ENCODE measurements at regions not wholly inside any gene's neighbourhood (a gene's known extent, or its start where the extent isn't known, plus 50 kb on each side); places are given as distances from the start of the nearest gene placed in this dataset.
A peak's percentile ranks its signal among the peaks of the same experiment; 100 is the strongest.

DNA sequence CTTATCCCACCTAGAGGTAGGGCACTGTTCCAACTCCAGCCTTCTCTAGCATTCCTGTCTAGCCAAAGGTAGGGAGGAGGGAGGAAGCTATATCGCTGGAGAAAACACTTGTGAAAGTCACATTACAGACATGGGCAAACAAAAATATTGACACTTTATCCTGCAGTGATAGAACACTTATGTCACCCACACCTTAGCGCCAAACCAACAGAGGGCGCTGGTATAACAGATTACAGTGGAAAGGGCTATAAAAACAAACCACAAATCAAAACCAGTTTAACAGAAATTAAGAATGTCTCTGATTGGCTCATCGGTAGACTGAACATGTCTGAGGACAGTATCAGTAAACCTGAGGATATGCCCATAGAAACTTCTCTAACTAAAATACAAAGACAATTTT is 451.3 kb downstream of the TLL1 start:
- no peak for DNase-seq (ENCODE audit: insufficient read length, low spot score)

DNA sequence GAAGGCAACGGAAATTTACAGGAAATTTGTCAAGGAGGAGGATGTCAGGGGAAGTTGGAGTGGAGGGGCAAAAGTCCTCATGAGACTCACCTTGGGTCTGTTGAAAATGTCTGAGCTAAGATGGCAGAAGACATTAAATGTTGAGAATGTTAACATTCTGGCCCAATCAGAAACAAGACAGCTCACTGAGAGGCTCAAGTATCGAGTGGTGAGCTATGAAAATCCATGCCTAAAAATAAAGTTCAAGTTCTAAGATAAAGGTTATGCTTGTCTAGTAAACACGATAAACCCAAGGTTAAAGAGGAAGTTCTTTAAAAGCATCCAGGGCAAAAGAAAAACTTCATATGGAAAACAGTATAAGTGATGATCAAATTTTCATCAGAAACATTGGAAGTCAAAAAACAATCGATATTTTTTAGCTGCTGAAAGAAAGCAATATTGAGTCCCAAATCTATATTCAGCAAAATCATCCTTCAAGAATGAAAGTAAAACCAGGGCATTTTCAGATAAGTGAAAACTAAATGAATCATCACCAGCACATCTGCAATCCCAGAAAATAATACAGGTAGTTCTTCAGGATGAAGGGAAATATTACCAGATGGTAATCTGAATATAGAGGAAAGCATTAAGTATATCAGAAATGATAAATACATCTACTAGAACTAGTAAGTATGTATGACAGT is 462.4 kb downstream of the TLL1 start:
- no peak for DNase-seq (ENCODE audit: insufficient read length, low spot score)
- peak; percentile 39 for FAIRE-seq

More for the DNA sequence above, 451.3 kb downstream of the TLL1 start:
- FAIRE-seq: no peak

DNA sequence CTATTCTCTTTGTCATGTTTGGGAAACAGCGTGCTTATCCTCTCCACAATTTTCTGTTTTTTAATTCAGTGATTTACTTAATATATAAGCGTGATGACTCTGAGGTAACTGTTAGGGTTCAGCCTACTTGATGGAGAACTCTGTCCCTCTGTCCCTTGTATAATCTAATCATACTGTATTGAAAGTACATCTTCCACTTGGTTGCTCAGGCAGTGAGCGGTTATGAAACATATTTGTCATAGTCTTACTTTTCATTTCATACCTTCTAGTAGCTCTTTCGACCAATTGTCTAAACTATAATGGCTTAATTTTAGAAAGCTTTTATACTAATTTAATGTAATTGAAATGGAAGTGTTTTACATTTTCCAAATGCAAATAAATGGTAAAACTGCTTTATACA is 469.0 kb downstream of the TLL1 start:
- no peak for FAIRE-seq
- DNase-seq (ENCODE audit: insufficient read length, low spot score): no peak

DNA sequence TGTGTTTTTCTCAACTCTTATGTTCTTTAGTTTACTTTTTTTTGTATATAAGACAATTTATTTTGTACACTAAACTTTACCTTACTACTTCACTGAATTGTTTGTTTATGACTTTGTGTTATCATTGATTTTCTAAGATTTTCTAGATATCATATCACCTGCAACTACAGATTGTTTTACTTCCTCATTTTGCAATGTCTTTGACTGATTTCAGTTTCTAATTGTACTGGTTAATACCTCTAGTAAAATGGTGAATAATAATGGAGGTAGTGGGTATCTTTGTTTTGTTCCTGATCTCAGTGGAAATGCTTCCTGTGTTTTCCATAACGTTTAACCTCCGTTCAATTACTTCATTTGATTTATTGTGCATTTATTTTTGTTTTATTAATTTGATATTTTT is 490.2 kb downstream of the TLL1 start:
- no peak for DNase-seq (ENCODE audit: insufficient read length, low spot score)
- FAIRE-seq: no peak

DNA sequence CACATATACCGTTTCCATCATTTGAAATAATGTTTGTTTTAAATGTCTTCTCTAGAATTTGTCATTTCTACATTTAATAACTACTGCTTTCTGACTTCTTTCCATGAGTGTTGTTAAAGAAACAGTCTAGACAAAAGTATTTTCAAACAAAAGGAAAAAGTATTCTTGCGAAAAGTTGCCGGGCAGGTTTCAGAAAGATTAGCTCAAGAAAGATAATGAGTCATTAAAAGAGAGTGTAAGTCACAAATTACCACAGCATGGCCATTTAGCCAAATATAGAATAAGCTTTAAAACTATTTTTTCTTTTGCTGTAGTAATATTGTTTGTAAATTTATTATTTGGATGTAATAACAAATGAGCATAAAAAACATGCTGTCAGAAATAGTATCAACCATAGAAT is 493.0 kb downstream of the TLL1 start:
- DNase-seq (ENCODE audit: insufficient read length, low spot score): no peak
- FAIRE-seq: no peak

DNA sequence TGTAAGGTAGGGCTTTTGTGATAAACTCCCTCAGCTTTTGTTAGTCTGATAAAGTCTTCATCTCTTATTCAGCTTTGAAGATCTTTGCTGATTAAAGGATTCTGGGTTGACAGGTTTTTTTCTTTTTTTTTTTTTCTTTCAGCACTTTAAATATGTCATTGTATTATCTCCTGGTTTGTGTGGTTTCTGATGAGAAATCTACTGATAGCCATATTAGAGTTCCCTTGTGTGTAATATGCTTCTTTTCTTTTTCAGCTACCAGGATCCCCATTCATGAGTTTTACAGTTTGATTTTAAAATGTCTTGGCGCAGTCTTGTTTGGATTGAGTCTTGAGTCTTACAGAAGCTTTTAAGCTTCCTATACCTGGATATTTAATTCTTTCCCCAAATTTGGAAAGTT is 504.5 kb downstream of the TLL1 start:
- FAIRE-seq: no peak

DNA sequence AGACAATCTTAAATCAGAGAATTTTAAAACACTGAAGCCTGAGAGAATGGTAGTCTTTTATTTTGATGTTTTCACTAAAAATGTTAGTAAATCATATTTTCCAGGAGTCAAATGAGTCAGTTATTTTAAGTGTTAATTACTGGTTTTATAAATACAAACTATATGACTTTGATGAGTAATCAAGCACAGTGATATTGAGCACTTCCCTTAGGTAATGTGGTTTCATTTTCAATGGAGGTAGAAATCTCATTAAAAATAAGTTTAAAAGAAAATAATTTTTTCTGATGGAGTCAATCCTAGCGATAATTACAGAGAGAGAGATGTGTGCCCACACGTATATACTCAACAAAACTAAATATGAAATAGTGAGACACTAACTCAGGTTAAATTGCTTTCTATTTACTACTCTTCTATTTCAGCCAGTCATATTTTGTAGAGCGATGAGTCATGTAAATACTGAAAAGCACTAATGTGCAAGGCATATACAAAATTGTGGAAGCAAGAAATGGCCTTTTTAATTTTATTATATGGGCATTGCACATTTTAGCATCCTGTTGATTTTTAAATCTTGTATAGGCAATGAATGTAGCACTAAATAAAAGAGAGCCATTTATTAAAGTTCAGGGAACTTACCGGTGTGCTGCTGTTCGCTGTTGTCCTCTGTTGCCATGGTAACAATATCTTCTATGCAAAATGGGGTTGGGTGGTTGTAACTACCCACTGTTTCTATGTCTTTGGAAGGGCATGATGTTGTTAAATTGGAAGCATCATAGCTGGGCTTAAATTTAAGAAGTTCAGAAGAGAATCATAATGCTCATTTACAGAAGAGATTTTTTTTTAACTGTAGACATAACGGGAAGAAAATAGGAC is 513.7 kb downstream of the TLL1 start:
- DNase-seq (ENCODE audit: insufficient read length, low spot score) (no peak), FAIRE-seq (no peak)

More for the DNA sequence above, 504.5 kb downstream of the TLL1 start:
- DNase-seq (ENCODE audit: insufficient read length, low spot score): no peak

DNA sequence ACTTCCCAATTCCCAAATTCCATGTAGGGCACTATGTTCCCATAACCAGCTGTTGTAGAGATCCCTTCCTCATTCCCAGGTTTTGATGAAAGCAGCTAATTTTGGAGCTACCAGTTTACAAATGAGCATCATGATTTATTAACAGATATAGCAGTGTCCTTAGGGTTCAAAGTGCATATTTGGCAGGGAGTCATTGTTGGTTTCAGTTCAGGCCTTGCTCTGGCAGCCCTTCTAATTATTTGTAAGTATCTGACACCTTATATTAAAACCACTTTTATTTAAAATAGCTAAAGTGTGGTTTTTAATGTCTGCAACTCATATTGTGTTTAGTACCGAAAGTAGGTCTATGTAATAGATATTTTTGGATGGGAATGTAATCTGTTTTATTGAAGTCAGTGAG is 518.5 kb downstream of the TLL1 start:
- FAIRE-seq (no peak), DNase-seq (ENCODE audit: insufficient read length, low spot score) (no peak)

DNA sequence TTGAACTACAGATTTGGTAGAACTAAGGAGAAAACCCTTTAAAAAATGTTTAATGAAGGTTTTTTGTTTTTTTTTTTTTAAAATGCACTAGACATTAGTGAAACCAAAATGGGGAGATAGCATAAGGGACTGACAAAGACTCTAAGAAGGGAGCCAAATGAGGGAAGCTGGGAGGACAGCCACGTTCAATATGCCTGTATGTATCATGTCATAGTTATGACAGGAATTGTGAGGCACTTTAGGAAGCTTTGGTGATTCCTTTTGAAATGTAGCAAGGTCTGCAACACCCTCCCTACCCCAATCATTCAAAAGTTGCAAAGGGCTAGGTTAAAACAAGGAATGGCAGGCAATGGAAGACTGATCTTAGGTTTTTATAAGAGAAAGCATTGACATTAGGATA is 526.0 kb downstream of the TLL1 start:
- no peak for FAIRE-seq
- no peak for DNase-seq (ENCODE audit: insufficient read length, low spot score)

DNA sequence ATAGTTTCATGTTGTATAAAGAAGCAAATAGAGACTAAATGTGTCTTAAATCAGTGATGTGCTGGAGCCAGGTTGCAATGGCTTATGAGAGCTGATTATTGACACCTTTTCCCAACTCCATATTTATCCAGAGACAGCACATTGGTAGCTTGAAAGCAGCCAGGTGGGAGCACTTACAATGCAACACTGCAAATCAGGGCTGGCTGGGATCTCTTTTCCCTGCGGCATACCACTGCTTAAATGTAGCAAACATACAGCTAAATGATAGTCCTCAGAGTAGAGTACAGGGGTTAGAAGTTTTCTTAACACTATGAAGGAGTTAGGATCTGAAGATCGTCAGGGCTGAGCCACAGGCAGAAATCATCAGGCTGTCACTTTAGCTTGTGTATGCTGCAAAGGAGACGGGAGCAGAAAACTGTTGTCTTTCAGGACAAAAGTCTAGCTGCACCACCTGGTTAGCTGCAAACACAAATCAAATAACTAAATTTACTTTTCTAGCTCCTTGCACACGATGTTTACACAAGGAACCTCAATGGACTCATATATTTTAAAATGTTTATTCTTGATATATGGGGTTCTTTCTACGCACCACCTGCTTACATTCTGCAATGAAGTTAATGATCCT is 527.3 kb downstream of the TLL1 start:
- DNase-seq (ENCODE audit: insufficient read length, low spot score) (no peak), FAIRE-seq (no peak)

DNA sequence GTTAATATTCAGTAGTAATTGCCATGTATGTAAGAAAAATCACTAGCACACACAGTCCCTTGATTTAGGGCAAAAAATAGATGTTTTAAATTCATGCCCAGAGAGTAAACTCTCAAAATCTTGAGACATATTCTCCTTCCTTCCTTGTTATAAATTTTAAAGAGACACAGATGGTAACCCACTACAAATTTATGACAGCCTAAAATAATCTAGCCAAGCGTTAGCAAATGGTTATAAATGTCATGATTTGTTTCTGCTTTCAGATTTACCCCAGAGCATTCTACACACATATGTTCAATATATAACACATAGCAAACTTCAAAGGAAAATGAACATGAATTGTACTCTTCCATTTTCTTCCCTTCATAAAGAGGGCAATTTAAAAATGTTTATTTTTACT is 540.3 kb downstream of the TLL1 start:
- FAIRE-seq (no peak), DNase-seq (ENCODE audit: insufficient read length, low spot score) (no peak)

DNA sequence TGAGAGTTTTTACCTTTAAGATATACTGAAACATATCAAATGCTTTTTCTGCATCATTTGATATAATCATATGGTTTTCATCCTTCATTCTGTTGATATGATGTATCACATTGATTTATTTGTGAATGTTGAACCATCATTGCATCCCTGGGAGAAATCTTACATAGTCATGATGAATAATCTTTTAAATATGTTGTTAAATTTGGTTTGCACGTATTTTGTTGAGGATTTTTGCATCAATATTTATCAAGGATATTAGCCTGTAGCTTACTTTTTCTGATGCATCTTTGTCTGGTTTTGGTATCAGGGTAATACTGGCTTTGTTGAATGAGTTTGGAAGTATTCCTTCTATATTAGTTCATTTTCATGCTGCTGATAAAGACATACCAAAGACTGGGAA is 541.4 kb downstream of the TLL1 start:
- DNase-seq (ENCODE audit: insufficient read length, low spot score): no peak
- FAIRE-seq: no peak

DNA sequence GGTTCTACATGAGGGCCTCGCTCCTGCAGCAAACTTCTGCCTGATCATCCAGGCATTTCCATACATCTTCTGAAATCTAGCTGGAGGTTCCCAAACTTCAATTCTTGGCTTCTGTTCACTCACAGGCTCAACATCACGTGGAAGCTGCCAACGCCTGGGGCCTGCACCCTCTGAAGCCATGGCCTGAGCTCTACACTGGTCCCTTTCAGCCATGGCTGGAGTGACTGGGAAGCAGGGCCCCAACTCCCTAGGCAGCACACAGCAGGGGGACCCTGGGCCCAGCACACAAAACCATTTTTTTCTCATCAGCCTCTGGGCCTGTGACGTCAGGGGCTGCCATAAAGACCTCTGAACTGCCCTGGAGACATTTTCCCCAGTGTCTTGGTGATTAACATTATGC is 542.7 kb downstream of the TLL1 start:
- FAIRE-seq: no peak
- no peak for DNase-seq (ENCODE audit: insufficient read length, low spot score)

DNA sequence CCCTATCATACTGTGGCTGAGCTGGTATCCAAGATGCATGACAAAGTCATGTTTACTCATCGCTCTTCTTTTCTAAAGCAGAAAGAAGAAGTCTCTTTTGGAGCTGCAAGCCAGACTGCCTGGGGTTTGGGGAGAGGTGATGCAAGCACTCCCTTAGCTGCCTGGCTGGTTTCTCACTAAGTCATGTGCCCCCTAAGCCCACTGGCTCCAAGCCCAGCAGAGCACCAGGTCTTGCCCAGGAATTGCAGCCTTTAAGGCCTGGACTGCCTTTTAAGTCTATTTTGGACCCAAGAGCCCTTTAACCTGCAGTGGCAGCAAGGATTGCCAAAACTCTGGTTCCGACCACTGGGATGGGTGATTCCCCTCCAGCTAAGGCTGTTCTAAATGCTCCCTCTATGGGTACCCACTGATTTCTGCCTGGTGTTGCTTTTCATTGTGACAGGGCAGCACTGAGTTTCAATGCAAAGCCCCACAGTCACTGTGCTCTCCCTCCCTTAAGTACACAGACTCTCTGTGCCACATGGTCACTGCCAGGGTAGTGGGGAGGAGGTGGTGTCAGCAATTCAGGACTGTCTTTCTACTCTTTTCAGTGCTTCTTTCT is 548.6 kb downstream of the TLL1 start:
- DNase-seq (ENCODE audit: insufficient read length, low spot score) (no peak), FAIRE-seq (no peak)

DNA sequence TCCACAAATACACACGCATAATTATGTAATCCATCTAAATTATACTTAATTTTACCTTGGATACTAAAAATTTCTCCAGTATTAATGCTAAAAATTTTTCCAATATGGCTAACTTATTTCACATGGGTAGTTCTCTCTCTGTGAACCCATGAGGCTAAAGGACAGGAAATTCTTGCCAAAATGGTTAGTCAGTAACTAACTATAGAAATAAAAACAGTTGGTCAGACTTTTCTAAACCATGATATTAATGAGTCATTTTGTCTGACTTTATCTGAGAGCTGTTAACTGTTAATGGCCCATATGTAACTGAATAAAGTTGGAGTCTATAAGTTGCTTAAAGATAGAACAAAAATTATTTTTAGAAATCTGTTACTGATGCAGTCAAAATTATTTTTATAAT is 549.4 kb downstream of the TLL1 start:
- DNase-seq (ENCODE audit: insufficient read length, low spot score) (no peak), FAIRE-seq (no peak)

DNA sequence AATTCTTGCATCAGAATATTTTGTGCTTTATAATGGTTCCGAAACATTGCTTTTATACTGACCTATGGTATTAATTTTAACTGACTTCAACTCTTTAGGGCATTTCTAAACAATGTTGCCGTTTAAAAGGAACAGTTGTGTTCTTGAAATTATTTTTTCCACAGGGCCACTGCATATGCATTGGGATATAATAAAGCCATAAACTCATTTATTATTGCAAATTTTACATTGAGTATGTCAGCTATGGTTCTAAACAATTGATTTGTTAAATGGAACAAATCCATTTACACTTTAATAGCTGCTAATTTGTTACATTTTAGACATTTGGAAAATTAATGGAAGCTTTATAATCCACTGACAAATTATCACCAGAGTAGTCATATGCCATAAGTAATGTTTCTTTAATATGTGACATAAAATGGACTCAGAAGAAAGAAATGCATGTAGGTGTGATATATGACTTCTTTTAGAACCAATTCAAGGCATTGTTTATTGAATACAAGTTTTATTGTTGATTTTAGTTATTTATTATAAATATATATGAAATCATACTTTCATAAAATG is 553.3 kb downstream of the TLL1 start:
- DNase-seq (ENCODE audit: insufficient read length, low spot score) (no peak), FAIRE-seq (no peak)

DNA sequence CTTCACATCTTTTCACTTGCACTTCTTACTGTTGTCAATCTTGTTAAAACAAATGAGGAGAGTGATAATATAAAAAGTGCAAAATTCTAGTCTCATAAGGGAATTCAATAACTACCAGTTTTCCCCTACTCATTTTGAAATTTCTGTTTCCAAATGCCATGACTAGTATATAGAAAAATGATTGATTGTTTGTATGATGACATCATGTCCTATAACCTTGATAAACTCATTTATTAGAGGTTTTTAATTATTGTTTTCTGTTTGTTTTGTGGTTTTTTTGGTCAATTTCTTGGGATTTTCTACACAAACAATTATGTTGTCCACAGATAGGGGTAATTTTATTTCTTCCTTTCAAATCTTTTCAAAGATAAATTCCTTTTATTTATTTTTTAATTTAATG is 559.1 kb downstream of the TLL1 start:
- FAIRE-seq (no peak), DNase-seq (ENCODE audit: insufficient read length, low spot score) (no peak)

DNA sequence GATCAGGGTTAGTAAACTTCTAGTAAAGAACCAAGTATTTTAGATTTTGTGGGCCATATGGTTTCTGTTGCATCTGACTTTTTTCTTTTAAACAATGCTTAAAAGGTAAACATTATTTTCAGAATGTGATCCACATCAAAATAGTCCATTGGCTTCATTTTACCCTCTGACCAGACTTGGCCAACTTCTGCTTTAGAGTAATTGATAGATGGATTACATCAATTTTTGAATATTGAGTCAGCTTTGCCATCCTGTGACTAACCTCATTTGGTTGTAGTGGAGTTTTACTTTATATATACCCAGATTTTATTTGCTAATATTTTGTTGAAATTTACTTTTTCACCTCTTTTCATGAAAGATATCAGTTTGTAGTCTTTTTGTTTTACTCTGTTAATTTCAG is 559.8 kb downstream of the TLL1 start:
- DNase-seq (ENCODE audit: insufficient read length, low spot score) (no peak), FAIRE-seq (no peak)

DNA sequence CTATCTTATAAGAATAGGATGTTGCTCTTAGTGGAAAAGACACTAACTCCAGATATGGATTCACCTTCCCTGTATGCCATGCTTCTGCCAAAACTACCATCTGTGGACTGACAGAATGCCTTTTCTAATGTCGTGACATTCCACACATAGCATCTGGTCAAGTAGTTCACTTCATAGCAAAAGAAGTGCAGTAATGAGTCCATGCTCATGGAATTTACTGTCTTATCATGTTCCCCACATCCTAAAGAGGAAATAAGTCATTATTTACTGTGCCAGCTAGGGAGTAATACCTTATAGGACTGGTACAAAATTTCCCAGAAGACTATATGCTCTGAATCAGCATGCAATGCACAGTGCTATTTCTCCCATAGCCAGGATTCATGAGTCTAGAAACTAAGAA is 562.4 kb downstream of the TLL1 start:
- DNase-seq (ENCODE audit: insufficient read length, low spot score) (no peak), FAIRE-seq (no peak)

DNA sequence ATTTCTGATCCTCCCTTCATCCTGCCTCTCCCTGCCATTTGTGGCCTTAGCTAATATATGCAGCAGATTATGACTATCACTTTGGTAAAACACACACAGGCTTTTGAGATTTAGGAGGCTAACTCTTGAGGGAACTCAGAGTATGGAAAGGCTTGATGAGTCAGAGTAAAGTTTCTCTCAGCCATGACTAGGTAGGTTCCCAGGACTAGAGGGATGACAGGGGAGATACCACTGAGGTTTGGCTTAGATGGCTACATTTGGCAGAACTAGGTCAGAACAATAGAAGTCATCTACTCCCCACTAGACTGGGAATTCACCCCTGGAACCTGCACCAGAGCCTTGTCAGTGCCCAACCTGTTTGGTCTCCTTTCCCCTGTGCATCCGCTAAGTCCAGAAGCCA is 585.7 kb downstream of the TLL1 start:
- no peak for FAIRE-seq
- DNase-seq (ENCODE audit: insufficient read length, low spot score): no peak

DNA sequence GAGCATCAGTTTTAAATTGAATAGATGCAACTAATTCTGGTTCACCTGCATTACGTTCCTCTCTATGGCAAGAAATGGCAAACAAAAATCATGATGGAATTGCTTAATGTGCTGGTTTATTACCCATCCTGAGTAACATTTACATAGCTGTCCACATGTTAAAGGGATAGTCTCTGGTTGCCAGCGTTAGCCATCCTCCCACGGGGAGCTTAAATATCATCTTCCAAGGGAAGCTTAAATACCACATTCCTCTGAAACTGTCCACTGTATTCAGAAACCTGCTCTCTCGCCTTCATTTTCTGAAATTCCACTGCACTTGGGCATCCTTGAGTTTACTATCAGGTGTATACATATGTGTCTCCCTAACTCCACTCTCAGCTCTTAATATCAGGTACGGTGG is 586.6 kb downstream of the TLL1 start:
- FAIRE-seq (no peak), DNase-seq (ENCODE audit: insufficient read length, low spot score) (no peak)
